HG02840 (cell line): ENCODE measurements at regions not wholly inside any gene's neighbourhood (a gene's known extent, or its start where the extent isn't known, plus 50 kb on each side); places are given as distances from the start of the nearest gene placed in this dataset.

Experiments used
- ATAC-seq: cut with Tn5 transposase; IDR thresholded peaks from one replicate; pipeline ENCODE4 v1.9.1; 2021; ENCODE audit warnings: mild to moderate bottlenecking, moderate library complexity, moderate number of reproducible peaks; ENCODE audit not compliant: unreplicated experiment, low FRiP score

DNA sequence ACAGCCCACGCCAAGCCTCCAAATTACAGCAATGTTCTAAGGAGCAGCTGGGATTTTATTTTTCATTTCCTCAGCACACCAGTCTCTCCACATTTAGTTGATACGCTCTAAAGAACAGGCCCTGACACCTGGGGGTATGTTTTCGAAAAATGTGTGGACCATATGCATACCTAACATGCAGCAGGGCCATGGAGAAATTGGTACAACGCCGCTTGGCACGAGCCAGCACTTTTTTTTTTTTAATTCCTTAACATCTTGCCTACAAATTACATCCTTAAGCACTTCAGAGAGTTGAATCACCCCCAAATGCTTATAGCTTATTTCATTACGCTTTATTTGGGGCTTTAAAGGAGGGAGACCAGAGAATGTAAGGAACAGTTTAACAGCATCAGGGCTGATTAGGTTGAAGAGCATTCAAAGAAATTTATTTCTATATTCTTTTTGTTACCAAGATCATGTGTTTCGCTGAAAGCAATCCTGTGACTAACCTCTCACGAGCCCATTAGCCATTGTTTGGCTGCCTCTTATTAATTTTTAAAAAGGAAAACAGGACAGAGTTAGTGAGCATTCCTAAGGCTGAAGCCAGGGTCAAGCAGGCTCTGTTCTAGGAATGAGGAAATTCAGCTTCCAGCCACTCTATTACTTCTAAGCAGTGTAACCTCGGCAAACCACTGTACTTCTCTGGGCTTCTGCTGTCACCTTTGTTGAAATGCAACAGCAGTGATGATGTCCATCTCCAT lies 173.8 kb downstream of the ACTL7B start:
- no peak for ATAC-seq

- no peak for ATAC-seq
Measured at GRCh38 chr9:108680946-108681345, 174.8 kb downstream of the ACTL7B start.

DNA sequence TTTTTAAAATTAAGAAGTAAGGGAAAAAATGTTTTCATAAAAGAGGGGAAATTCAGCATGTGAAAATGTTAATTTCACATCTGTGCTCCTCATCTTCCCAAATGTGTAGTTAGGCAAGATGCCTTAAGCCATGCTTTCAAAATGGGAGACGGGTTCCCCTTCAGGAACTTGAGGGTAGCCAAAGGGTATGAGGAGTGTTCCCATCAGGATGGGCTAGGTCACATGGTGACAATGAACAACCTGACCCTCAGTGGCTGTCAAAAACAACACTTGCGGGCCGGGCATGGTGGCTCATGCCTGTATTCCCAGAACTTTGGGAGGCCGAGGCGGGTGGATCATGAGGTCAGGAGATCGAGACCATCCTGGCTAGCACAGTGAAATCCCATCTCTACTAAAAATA lies 178.0 kb downstream of the ACTL7B start:
- ATAC-seq: no peak

DNA sequence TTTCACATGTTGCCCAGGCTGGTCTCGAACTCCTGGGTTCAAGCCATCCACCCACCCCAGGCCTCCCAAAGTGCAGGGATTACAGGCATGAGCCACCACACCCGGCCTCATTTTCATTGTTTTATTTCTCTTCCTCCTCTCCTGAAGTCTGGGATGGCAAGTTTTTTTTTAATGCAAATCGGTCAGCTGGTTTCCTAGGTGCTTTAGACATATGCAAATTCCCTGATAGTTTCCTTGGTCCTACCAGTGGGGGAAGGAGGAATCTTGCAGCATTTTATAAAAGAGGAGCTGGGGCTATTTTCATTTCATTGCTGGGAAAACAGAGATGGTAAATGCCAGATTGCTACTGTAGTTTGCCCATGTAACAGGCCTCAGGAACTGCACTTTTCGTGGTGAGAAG lies 179.4 kb downstream of the ACTL7B start:
- ATAC-seq: no peak

DNA sequence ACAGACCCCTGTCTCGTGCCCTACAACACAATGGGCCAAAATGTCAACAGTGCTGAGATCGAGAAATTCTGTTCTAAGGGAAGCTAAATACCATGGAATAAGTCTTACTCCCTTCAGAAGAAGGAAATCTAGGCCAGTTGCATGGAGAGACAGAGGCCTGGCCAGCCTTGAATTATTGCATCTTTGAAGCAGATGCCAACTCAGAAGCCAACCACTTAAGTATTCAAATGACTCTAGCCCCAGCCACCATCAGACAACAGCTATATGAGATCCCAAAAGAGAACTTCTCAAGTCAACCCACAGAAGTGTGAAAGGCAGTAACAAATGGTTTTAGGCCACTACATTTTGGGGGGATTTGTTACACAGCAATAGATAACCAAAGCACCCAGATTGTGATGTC lies 180.1 kb downstream of the ACTL7B start:
- no peak for ATAC-seq

GRCh38 chr9:108674766-108675530 lies 180.8 kb downstream of the ACTL7B start:
- no peak for ATAC-seq

DNA sequence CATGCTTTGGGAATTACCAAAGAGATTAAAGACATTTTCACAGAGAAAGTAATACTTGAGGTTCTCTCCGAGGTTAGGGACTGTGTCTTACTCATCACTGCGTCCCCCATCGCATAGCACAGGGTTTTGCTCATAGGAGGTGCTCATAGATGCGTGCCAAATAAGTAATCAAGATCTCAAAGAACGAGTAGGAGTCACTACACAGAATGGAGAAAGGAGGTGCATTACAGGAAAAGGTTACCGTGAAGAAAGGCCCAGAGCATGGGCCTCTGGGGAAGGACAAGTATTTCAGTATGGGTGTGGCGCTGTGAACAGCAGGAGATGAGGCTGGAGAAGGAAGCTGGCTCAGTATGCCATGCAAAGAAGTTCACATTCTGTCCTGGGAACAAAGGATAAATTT lies 182.4 kb downstream of the ACTL7B start:
- no peak for ATAC-seq

DNA sequence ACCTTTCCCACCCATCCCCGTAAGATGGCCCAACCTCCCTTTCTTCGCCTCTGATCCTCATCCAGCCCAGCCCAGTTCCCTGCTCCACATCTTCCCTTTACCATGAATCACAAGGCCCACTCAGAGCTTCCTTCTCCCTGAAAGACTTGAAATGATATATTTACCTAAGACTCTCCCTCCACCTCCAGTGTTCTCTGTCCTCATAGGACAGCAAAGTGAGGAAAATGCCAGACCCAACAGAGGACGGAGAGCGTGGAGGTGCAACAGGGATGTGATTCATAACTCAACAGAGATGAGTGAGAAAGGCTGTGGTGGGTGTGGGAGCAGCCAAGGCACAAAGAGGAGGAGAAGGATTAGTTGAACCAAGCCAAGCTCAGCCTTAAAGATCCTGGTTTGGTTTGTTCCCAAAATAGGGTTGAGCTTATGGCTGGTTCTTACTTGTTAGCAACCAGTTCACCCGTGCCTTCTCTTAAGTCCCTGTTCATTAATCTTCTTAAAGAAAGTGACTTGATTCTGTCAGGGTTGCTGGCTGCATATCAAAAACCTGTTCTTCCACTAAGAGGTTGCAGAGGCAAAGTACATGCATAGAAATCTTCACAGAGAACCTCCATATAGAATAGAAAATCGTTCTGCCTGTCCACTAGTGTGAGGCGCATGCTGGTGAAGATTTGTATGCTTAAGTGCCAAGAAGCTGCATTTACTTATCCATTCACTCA lies 183.2 kb downstream of the ACTL7B start:
- ATAC-seq: no peak

DNA sequence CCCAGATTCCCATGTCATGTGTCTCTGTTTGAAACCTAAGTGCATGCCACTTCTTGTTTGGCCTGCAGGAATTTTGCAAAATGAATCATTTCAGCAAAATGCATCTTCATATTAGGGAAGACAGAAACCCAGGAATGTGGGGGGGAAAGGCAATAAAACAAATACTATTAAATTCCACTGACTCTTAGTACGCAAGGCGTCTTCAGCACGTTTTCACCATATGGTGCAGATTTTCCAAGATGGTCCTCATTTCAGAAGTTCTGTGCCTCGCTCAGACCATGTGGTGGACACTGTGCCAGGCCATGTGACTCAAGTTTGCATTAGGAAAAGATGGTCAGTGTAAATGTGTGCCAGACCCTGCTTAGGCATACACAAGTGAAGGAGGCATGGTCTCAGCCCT lies 184.0 kb downstream of the ACTL7B start:
- no peak for ATAC-seq

DNA sequence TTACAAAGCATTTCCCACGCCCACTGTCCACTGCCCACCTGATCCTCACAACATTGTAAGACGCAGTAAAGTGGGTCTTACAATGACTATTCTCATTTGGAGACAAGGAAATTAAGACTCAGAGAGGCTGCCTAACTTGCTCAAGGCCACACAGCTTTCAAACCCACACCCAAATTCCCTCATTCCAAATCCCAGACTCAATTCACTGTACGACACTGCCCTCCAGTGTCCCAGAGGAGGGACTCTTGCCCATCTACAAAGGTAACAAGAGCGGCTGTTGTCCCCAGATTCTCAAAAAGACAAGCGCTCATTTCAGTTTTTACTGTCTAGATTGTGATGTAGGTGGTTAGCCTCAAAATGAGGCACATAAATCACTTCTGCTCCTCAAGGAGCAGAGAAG lies 184.6 kb downstream of the ACTL7B start:
- ATAC-seq: no peak

DNA sequence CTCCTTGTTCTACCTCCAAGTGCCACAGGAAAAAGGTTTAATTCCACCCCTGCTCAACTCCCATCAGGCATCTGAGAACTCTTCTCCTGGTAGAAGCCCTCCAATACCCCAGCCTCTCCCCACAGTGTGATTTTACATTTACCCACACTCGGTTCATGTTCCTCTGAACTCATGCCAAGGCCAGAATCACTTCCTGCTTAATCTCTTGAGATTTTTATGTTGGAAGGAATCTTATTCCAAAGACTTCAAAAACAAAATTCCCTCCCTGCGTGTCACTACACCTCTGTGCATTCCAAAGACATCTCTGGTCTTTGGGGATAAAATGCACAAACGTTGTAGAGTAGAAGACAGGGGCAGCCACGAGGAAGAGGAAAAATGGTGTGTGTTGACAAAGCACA lies 186.8 kb downstream of the ACTL7B start:
- ATAC-seq: no peak

GRCh38 chr9:108668191-108668937 lies 187.4 kb downstream of the ACTL7B start:
- no peak for ATAC-seq

DNA sequence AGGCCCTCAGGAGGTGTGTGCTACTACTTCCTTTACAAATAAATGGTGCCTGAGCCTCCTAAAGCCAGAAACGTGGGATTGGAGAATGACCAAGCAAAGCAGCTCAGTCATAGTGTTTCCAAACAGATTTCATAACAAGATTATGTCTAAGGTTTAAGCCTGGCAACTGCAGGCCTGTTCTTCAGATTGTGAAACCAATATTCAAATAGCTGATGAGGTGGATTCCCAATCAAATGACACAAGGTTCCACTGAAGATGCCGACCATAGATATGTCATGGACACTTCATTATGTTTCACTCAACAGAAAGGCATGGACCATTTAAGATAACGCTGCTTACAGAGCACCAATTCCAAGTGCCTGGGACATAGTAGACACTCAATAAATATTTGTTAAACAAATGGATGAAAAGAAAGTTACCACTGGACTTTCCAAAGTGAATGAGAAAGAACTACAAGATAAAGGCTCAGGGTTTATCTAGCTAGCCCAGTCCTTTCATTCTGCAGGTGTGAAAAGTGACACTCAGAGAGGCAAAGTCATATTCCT lies 189.5 kb downstream of the ACTL7B start:
- ATAC-seq: no peak

DNA sequence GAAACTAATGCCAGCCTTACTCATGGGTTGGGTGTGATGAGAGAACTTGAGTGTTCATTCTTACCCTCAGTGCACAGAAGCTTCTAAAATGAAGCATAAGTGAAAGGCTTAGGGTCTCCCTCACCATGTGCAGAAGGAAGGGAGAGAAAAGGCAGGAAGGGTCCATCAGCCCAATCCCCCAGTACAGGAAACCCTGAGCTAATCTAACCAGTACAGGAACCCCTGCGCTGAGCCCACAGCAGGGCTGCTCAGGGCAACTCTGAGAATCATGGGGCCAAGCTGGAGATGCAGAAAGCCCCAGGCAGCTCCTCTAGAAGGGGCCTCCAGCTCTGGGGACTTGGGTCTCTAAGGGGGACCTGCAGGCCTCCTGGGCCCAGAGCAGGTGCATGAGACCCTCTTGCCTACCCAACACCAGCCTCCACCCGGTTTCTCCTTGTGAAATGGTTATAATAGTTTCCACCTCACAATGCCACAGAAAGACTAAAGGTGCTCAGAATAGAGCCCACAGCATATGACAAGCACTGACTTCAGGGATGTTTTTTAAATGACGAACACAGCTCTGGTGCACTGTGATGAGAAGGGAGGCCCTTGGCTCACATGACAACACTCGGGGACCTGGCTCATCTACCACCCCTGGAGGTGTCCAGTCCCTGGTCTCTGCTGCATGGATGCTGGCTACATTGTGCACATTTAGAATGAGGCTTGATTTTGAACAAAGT lies 190.1 kb downstream of the ACTL7B start:
- ATAC-seq: no peak

GRCh38 chr9:108664309-108665255 lies 191.2 kb downstream of the ACTL7B start:
- no peak for ATAC-seq

- no peak for ATAC-seq
Measured at GRCh38 chr9:108663422-108663821, 192.4 kb downstream of the ACTL7B start.

GRCh38 chr9:108662956-108663355 lies 192.8 kb downstream of the ACTL7B start:
- ATAC-seq: no peak

- ATAC-seq: no peak
Measured at GRCh38 chr9:108662091-108662875, 193.5 kb downstream of the ACTL7B start.
